HG03442 (cell line): ENCODE measurements at regions not wholly inside any gene's neighbourhood (a gene's known extent, or its start where the extent isn't known, plus 50 kb on each side); places are given as distances from the start of the nearest gene placed in this dataset.
"Not testable (repeated sequence)": the region's sequence is repeated elsewhere in the genome, so short reads cannot be mapped to it uniquely, and the experiment has no call there.

Experiments
- ATAC-seq: cut with Tn5 transposase; IDR thresholded peaks from one replicate; pipeline ENCODE4 v1.9.1; 2021; ENCODE audit warnings: mild to moderate bottlenecking, moderate library complexity; ENCODE audit not compliant: unreplicated experiment

- no peak for ATAC-seq
Measured at GRCh38 chr20:47960769-47961541, 175.7 kb upstream of the SULF2 start.

GRCh38 chr20:47960277-47960676 lies 175.0 kb upstream of the SULF2 start:
- no peak for ATAC-seq

DNA sequence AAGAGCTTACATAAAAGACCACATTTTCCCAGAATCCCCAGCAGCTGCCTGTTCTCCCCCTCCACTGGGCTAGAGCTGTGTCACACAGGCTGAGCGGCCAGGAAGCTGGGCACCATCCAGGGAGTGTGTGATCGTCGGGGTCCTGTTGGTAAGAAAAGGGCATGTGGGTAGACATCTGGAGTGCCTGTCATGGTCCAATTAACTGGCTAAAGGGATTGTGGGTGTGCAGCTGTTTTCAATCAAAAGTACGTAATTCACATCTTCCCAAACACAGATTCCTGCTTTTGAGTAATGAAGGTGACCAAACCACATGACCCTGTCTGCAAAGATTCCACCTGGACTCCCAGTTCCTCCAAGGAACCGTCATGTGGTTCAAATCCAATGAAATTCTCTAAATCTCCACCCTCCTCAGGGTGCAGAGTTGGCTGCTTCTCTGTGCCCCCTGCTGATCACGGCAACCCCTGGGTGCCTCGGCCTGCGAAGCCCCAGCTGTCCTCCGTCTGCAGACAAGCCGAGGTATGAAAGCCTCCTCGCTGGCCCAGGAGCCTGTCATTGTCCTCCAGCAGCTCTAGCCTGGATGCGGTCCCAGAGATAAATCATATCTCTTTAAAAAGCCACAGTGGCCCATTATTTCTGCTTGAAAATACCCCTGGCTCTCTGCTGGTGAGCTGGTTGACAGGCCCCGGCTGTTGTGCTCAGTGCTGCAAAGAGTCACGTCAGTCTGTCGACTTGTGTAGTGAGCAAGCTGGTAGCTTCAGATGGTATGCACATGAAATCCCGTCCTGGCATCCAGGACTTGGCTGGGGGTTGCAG lies 172.9 kb upstream of the SULF2 start:
- ATAC-seq = not testable (repeated sequence)

DNA sequence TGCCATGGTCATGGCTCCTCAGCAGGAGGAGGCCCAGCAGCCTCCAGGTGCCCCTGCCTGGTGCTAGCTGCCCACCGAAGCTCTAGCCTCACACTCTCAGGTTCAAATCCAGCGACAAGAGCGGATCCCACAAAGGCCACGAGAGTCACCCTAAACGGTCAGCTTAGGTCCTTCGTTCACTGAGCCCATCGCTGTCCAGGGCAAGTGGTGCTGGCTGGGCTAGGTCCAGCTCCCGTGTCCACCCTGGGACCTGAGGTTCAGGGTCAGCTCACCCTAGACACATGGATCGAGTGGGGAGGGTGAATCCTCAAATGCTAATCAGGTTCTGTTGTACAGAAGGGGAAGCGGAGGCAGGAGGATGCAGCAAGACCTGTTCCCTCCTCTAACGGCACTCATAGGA lies 171.9 kb upstream of the SULF2 start:
- no peak for ATAC-seq

GRCh38 chr20:47956268-47956995 lies 171.2 kb upstream of the SULF2 start:
- no peak for ATAC-seq

GRCh38 chr20:47953471-47953870 lies 168.2 kb upstream of the SULF2 start:
- ATAC-seq = no peak

GRCh38 chr20:47952023-47952564 lies 166.8 kb upstream of the SULF2 start:
- ATAC-seq = no peak

DNA sequence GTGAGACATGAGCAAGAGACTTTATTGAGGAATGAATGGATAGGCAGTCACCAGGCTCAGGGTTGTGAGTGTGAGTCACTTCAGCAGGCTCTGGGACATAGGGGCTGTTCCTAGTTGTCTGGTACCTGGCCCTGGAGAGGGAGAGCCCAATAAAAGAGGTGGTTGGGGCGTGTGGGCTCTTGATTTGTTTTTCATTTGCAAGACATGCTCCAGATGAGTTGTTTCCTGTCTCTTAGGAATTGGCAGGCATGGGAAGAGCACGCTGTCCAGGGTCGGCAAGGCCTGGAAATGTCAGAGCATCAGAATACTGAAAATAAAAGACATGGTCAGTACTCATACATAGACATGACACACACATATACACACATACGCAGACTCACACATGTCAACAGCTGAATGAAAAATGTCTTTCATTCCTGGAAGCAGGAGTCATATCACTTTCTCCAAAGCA lies 166.3 kb upstream of the SULF2 start:
- no peak for ATAC-seq

- ATAC-seq = no peak
Measured at GRCh38 chr20:47950913-47951283, 165.6 kb upstream of the SULF2 start.

GRCh38 chr20:47950124-47950912 lies 165.0 kb upstream of the SULF2 start:
- ATAC-seq = no peak

- no peak for ATAC-seq
Measured at GRCh38 chr20:47949230-47949629, 163.9 kb upstream of the SULF2 start.

DNA sequence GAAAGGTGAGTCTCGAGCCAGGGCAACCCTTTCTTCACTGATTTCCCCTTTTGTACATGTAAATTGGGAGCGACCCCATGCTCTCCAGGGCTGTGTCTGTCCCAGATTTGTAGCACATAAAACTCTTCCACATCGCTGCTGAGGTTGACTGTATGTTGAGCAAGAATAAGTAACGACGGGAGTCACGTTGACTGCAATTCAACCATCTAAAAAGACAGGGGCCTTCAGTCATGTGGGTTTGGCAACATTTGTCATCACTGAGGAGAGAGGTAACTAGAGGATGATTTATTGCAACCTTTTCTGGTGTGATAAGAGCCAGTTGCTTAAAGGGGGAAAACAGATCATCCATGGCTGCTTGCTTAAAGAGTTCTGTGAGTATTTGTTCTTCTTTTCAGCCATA lies 159.4 kb upstream of the SULF2 start:
- no peak for ATAC-seq

DNA sequence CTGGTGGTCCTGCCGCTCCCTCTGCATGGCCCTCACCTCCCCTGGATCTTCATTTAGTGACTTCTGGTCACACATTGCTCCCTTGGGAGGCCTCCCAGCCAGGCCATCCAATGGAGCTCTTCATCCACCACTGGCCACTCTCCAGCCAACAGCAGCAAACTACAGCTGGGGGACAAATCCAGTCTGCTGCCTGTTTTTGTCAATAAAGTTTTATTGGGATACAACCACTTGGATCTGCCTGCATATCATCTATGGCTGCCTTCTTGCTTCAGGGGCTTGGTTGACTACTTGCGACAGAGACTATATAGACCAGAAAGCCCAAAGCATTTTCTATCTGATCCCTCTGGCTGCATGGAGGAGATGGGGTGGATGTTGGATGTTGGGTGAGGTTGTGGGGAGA lies 156.6 kb upstream of the SULF2 start:
- no peak for ATAC-seq

GRCh38 chr20:47940101-47940813 lies 155.0 kb upstream of the SULF2 start:
- no peak for ATAC-seq

DNA sequence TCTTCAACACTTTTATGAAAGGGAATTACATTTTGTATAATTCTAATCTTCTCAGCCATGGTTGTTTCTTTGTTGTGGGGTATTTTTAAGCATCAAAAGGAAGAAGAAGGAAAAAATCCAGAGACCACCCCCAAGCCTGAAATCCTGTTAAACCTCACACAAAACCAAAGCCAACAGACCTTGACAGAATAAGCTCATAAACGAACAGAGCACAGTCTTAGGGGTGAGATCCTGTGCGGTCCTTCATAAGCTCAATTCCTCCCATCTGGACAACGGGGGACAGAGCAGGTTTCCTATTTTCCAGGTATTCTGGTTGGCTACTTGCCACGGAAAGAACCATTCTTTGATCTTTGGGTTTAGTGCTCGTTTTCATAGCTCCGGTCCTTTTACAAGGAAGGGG lies 151.3 kb upstream of the SULF2 start:
- ATAC-seq = no peak

DNA sequence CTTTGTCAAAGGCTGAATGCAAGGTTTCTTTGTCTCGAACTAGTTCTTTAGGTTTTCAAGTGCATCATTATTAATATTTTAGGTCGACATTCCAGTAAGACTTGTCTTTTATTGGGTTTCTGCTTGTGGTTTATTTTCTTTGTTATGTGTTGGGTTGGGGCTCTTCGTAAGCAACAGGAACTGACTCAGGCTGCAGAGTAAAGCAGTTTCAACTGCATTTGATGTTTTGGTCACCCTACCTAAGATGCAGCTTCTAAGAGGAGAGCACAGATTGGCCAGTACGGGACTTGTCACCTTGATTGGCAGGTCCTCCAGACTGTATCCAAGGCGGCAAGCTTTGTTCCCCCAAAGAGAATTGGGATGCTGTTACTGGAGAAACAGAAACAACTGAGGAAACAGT lies 149.5 kb upstream of the SULF2 start:
- no peak for ATAC-seq

DNA sequence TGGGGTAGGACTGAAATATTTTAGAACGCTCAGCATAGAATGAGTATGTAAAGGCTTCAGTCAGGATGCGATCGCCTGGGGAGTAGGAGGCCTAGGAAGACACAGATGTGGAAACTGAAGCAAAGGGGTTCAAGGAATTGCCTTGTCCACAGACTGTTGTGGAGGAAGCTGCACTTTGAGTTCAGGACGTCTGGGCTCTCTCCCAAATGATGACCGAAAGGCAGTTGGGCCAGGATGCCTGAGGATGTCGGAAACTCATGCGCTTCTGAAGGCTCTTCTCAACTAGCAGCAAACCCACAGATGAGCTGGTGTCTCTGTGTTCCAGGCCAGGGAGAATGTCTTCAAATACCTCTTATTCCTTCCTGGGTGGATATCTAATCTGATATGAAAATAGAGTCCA lies 146.2 kb upstream of the SULF2 start:
- ATAC-seq = no peak

DNA sequence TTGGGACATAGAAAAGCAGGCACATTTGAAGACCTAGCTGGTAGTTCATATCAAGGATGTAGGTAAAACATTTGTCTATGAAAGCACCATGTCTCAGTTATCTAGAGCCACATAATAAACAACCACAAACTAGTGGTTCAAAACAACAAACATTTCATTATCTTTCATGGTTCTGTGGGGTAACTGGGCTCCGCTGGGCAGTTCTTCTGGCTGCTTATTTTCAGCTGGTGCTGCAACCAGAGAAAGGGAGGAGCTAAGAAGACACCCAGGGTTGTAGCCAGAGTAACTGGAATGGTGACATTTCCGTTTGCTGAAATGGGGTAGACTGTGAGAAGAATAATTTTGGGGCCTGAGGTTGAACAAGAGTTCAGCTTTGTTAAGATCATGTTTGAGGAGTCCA lies 145.7 kb upstream of the SULF2 start:
- ATAC-seq = no peak

DNA sequence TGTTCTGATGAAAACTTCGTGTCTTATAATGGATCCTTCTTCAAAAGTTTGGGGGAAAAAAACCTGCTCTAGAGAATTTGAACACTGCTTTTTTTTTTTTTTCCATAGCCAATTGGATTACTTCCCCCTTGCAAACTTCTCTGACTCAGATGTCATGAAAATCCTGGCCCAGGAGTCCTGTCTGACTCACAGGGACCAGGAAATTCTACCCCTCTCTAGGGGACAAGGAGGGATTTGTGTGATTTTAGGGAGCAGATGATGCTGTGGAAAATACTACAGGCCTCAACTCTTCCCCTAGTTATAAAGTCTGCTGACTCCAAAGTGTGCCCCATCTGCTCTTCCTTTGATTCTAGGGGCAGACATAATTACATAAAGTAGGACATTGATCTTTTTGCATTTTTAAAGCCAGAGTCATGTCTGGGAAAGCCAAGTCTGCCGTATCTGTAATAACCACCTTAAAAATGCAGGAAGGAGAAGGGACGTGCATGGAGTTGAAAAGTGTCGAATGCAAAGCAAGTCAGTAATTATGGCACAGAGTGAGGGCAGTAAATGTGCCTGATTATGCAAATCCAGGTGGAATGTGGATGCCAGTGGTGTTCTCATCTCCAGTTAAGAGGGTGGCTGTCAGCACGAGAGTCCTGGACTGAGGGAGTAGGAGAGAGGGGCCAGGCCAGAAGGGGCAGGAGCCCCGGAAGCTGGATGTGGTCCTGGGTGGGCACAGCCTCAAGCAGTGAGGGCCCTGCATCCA lies 144.3 kb upstream of the SULF2 start:
- no peak for ATAC-seq
